Thoracic aorta (tissue), 2 donors: ENCODE measurements at regions not wholly inside any gene's neighbourhood (a gene's known extent, or its start where the extent isn't known, plus 50 kb on each side); places are given as distances from the start of the nearest gene placed in this dataset.

Experiments
- ATAC-seq: fragments of 150-250 bp; one replicate; pipeline ENCODE4 v1.8.0; 2017; ENCODE audit warnings: low read depth; ENCODE audit not compliant: insufficient number of reproducible peaks, low FRiP score
- DNase-seq: peaks from one replicate; pipeline ENCODE4 v3.0.0-alpha.2; 2020; ENCODE audit warnings: low spot score
- H3K27ac ChIP-seq, 2 donors: fragments of 200-600 bp; sonication (generic); 1 replicate in 1 of 2; 2 replicates in 1 of 2; pipeline ENCODE4 v1.5.1; 2016; ENCODE audit warnings: mild to moderate bottlenecking in 2 of 2, moderate library complexity in 2 of 2
- H3K27me3 ChIP-seq: fragments of 200-600 bp; sonication (generic); replicated peaks from 2 replicates; pipeline ENCODE4 v1.6.0; 2016; ENCODE audit warnings: mild to moderate bottlenecking; ENCODE audit not compliant: insufficient read depth
- H3K36me3 ChIP-seq: fragments of 200-600 bp; sonication (generic); one replicate; pipeline ENCODE4 v1.5.1; 2016
- H3K4me1 ChIP-seq, 2 donors: fragments of 200-600 bp; sonication (generic); 1 replicate in 1 of 2; 2 replicates in 1 of 2; pipeline versions ENCODE4 v1.5.1 to v1.6.0; 2016; ENCODE audit warnings: low read depth in 2 of 2, mild to moderate bottlenecking in 1 of 2; ENCODE audit not compliant: control insufficient read depth in 1 of 2
- H3K4me3 ChIP-seq: fragments of 200-600 bp; sonication (generic); 2 replicates; pipeline ENCODE4 v1.5.1; 2016; ENCODE audit warnings: mild to moderate bottlenecking
- H3K9me3 ChIP-seq: fragments of 200-600 bp; sonication (generic); 2 replicates; pipeline ENCODE4 v1.5.1; 2016
- TF ChIP-seq, protein P1 (sequence below): fragments of 200-600 bp; sonication (generic); IDR thresholded peaks from one replicate; pipeline ENCODE4 v1.5.1; 2019; ENCODE audit warnings: antibody characterized with exemption

- Histone ChIP-seq H3K4me3 (no peak overlapping the region), H3K36me3 (no peaks in the 10 kb centered on the region), H3K9me3 (no peaks in the 10 kb centered on the region), H3K27me3 (no peaks in the 10 kb centered on the region), H3K4me1 (no peaks in the 10 kb centered on the region), H3K27ac (no peak overlapping the region)
- ATAC-seq = no peak
- TF ChIP-seq, protein P1, sequence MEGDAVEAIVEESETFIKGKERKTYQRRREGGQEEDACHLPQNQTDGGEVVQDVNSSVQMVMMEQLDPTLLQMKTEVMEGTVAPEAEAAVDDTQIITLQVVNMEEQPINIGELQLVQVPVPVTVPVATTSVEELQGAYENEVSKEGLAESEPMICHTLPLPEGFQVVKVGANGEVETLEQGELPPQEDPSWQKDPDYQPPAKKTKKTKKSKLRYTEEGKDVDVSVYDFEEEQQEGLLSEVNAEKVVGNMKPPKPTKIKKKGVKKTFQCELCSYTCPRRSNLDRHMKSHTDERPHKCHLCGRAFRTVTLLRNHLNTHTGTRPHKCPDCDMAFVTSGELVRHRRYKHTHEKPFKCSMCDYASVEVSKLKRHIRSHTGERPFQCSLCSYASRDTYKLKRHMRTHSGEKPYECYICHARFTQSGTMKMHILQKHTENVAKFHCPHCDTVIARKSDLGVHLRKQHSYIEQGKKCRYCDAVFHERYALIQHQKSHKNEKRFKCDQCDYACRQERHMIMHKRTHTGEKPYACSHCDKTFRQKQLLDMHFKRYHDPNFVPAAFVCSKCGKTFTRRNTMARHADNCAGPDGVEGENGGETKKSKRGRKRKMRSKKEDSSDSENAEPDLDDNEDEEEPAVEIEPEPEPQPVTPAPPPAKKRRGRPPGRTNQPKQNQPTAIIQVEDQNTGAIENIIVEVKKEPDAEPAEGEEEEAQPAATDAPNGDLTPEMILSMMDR = no peak
- DNase-seq = no peak
Observed at GRCh38 chr15:91711384-91712033, 142.0 kb upstream of the SLCO3A1 start.

- Histone ChIP-seq H3K4me1 (no peaks in the 10 kb centered on the region), H3K27me3 (no peaks in the 10 kb centered on the region), H3K9me3 (no peaks in the 10 kb centered on the region), H3K27ac (no peak overlapping the region), H3K36me3 (no peaks in the 10 kb centered on the region), H3K4me3 (no peak overlapping the region)
- ATAC-seq (no peak), DNase-seq (no peak)
- TF ChIP-seq, protein P1 = no peak
Observed at GRCh38 chr15:91712286-91712685, 141.2 kb upstream of the SLCO3A1 start.

GRCh38 chr15:91716536-91716935 is 137.0 kb upstream of the SLCO3A1 start:
- DNase-seq (no peak), ATAC-seq (no peak)
- Histone ChIP-seq H3K4me1 (no peaks in the 10 kb centered on the region), H3K9me3 (no peaks in the 10 kb centered on the region), H3K27me3 (no peaks in the 10 kb centered on the region), H3K4me3 (no peak overlapping the region), H3K36me3 (no peaks in the 10 kb centered on the region), H3K27ac (no peak overlapping the region)
- TF ChIP-seq, protein P1 = no peak

DNA sequence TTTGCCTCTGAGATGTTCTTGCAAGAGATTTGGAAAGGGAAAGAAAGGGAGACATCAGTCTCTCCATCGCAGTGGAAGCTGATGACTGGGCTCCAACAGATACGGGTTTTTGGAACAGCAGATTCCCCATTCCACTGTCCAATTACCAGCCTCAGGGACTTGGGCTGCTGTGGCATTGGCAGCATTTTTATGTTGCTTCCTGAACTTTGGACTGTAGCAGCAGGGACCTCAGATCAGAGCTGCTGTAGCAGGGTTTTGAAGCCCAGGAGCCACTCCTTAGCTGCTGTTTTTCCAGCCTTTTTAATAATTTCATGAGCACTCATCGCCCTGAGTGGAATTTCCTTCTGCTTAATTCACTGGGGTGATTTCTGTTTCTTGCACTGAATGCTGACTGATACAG is 135.7 kb upstream of the SLCO3A1 start:
- no peak overlapping the region for H3K4me3 ChIP-seq
- no peak overlapping the region for H3K27ac ChIP-seq
- H3K36me3 ChIP-seq = no peaks in the 10 kb centered on the region
- H3K27me3 ChIP-seq = no peaks in the 10 kb centered on the region
- ATAC-seq (no peak), DNase-seq (no peak)
- no peaks in the 10 kb centered on the region for H3K9me3 ChIP-seq
- no peaks in the 10 kb centered on the region for H3K4me1 ChIP-seq
- TF ChIP-seq, protein P1 = no peak

DNA sequence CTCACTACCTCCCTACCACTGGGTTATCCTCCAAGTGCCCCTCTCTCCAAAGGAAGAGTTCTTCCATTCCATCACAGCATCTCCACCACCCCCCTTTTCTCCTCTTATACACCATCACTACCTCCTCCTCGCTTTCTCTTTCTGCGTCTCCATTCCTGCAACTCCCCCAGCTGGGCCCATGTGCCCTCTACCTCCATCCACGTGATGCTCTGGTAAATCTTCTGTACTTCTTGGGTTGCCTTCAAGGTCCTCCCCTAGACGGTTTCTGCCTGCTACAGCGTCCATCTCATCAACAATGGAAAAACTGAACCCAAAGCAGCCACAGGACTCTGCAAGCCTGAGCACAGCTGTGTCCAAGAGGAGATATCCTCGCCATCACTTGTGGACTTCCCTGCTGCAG is 129.5 kb upstream of the SLCO3A1 start:
- TF ChIP-seq, protein P1 = no peak
- no peak for DNase-seq
- Histone ChIP-seq H3K4me1 (no peaks in the 10 kb centered on the region), H3K9me3 (no peaks in the 10 kb centered on the region), H3K27me3 (no peaks in the 10 kb centered on the region), H3K27ac (no peak overlapping the region), H3K36me3 (no peaks in the 10 kb centered on the region), H3K4me3 (no peak overlapping the region)
- ATAC-seq = no peak
